HepG2 (cell line): ENCODE measurements at regions not wholly inside any gene's neighbourhood (a gene's known extent, or its start where the extent isn't known, plus 50 kb on each side); places are given as distances from the start of the nearest gene placed in this dataset.

Experiments
- ATAC-seq: fragments of 200-7000 bp; cut with Tn5 transposase; 3 replicates; pipeline ENCODE4 v1.9.1; 2020; ENCODE audit warnings: mild to moderate bottlenecking, moderate library complexity
- BruUV-seq: library from RNA; stranded (reverse); fragments of 400-500 nt; replicated peaks from 2 replicates; lab custom pipeline; 2021; lab: Mats Ljungman, UMichigan
- CTCF ChIA-PET: fragments of 300-600 bp; formaldehyde crosslinking; extraction: SDS; loops from one replicate; lab custom pipeline; 2021; ENCODE audit warnings: low total read pairs, inconsistent platforms, low intra/inter-chr PET ratio; lab: Yijun Ruan, JAX
- POLR2A ChIA-PET: fragments of 350-600 bp; sonication (Branson Sonifier 250); formaldehyde crosslinking; loops from one replicate; lab custom pipeline; 2020; ENCODE audit warnings: antibody characterized with exemption, inconsistent platforms; lab: Yijun Ruan, JAX
- DNase-seq: peaks from one replicate; pipeline ENCODE4 v3.0.0-alpha.2; 2015; ENCODE audit warnings: low spot score
- FAIRE-seq: peaks from 3 replicates; lab custom pipeline; 2011; peaks lifted over from hg19 to GRCh38; lab: Jason Lieb, UNC
- H2AFZ ChIP-seq: one replicate; pipeline ENCODE4 v1.6.1; 2011; ENCODE audit warnings: low read length, inconsistent platforms
- H3K27ac ChIP-seq: fragments of 300-600 bp; 3 replicates; pipeline ENCODE4 v1.8.0; 2011; ENCODE audit warnings: mixed run types, mild to moderate bottlenecking, mixed read lengths, low read length, inconsistent platforms; ENCODE audit not compliant: insufficient read depth; ENCODE audit errors: extremely low read length
- H3K27me3 ChIP-seq, 2 experiments: fragments of 200-600 bp in 1 of 2; 2 replicates in 1 of 2; 3 replicates in 1 of 2; pipeline versions ENCODE4 v1.6.0 to v1.8.0; 2011; ENCODE audit warnings: low read length in 2 of 2, mild to moderate bottlenecking in 2 of 2, moderate library complexity in 2 of 2, inconsistent platforms in 1 of 2; ENCODE audit not compliant: insufficient read depth in 2 of 2, control insufficient read depth in 1 of 2
- H3K36me3 ChIP-seq, 2 experiments: fragments of 200-600 bp in 1 of 2; replicated peaks in 1 of 2; 2 replicates in 1 of 2; 3 replicates in 1 of 2; pipeline versions ENCODE4 v1.5.1 to v1.8.0; 2011; ENCODE audit warnings: low read length in 2 of 2, inconsistent platforms in 1 of 2; ENCODE audit not compliant: insufficient read depth in 2 of 2, control insufficient read depth in 1 of 2
- H3K4me1 ChIP-seq: 2 replicates; pipeline ENCODE4 v1.5.1; 2012; ENCODE audit warnings: low read length, inconsistent platforms; ENCODE audit not compliant: insufficient read depth
- H3K4me2 ChIP-seq: 2 replicates; pipeline ENCODE4 v1.6.0; 2011; ENCODE audit warnings: low read depth, low read length, inconsistent platforms
- H3K4me3 ChIP-seq, 3 experiments: fragments of 200-600 bp in 1 of 3; sonication (generic), shearing (Covaris generic) in 1 of 3; replicated peaks in 1 of 3; 2 replicates each; pipeline ENCODE4 v1.5.1; 2011 to 2016; ENCODE audit warnings: low read length in 3 of 3, inconsistent platforms in 2 of 3, low read depth in 2 of 3, mild to moderate bottlenecking in 2 of 3, control low read depth in 1 of 3, mixed read lengths in 1 of 3; ENCODE audit not compliant: insufficient read depth in 1 of 3
- H3K79me2 ChIP-seq: one replicate; pipeline ENCODE4 v1.6.1; 2011; ENCODE audit warnings: low read length, inconsistent platforms; ENCODE audit not compliant: insufficient read depth
- H3K9ac ChIP-seq: 2 replicates; pipeline ENCODE4 v1.6.0; 2011; ENCODE audit warnings: mild to moderate bottlenecking, low read depth, low read length, inconsistent platforms; ENCODE audit not compliant: insufficient read depth
- H3K9me3 ChIP-seq: 2 replicates; pipeline ENCODE4 v1.5.1; 2012; ENCODE audit warnings: mild to moderate bottlenecking, low read length
- H4K20me1 ChIP-seq: 2 replicates; pipeline ENCODE4 v1.6.0; 2011; ENCODE audit warnings: inconsistent platforms, mild to moderate bottlenecking, low read length, moderate library complexity; ENCODE audit not compliant: insufficient read depth
- FOXK1 ChIP-seq: sonication (generic); formaldehyde crosslinking; IDR thresholded peaks from 2 replicates; pipeline ENCODE4 v1.4.0; 2020; ENCODE audit warnings: low read depth, missing genetic modification reagents, borderline replicate concordance
- HOXA5 ChIP-seq: sonication (generic); formaldehyde crosslinking; IDR thresholded peaks from 2 replicates; pipeline ENCODE4 v1.4.0; 2020; ENCODE audit warnings: missing genetic modification reagents
- JDP2 ChIP-seq: sonication (generic); formaldehyde crosslinking; IDR thresholded peaks from 2 replicates; pipeline ENCODE4 v1.8.1; 2022; ENCODE audit warnings: missing genetic modification reagents, borderline replicate concordance
- JUND ChIP-seq: sonication (generic); formaldehyde crosslinking; IDR thresholded peaks from 2 replicates; pipeline ENCODE4 v1.8.0; 2022; ENCODE audit warnings: mild to moderate bottlenecking, missing genetic modification reagents
- MNT ChIP-seq: fragments of 450-650 bp; IDR thresholded peaks from 2 replicates; pipeline ENCODE4 v1.6.1; 2016
- MTF2 ChIP-seq: sonication (generic); formaldehyde crosslinking; IDR thresholded peaks from 2 replicates; pipeline ENCODE4 v1.5.0; 2020; ENCODE audit warnings: missing genetic modification reagents, borderline replicate concordance
- PHF5A ChIP-seq: IDR thresholded peaks from one replicate; pipeline ENCODE4 v1.6.1; 2018; ENCODE audit warnings: low read depth, missing genetic modification reagents; ENCODE audit not compliant: unreplicated experiment
- SALL1 ChIP-seq: sonication (generic); formaldehyde crosslinking; IDR thresholded peaks from 2 replicates; pipeline ENCODE4 v1.8.0; 2022; ENCODE audit warnings: mild to moderate bottlenecking, missing genetic modification reagents
- SOX13 ChIP-seq, 3 experiments: fragments of 450-650 bp in 1 of 3; sonication (generic) in 1 of 3; formaldehyde crosslinking in 1 of 3; IDR thresholded peaks in 2 of 3; conservative IDR thresholded peaks in 1 of 3; 2 replicates each; pipeline versions ENCODE4 v1.5.0 to v1.6.1; 2016 to 2020; ENCODE audit warnings: antibody characterized with exemption in 1 of 3, mild to moderate bottlenecking in 1 of 3, missing compliant biosample characterization in 1 of 3, missing genetic modification reagents in 1 of 3, moderate library complexity in 1 of 3
- TCF7 ChIP-seq: sonication (generic); IDR thresholded peaks from 2 replicates; pipeline ENCODE4 v1.6.1; 2016; ENCODE audit warnings: antibody characterized with exemption, low read depth
- ZNF282 ChIP-seq: fragments of 450-650 bp; IDR thresholded peaks from 2 replicates; pipeline ENCODE4 v1.6.1; 2018; ENCODE audit not compliant: partially characterized antibody
- ZNF770 ChIP-seq: sonication (generic); formaldehyde crosslinking; IDR thresholded peaks from 2 replicates; pipeline ENCODE4 v1.5.0; 2020; ENCODE audit warnings: mild to moderate bottlenecking, missing genetic modification reagents
- WGBS: methylation state at CpG from one replicate; pipeline ENCODE4 v1.1.6; 2017; ENCODE audit warnings: low lambda C conversion rate; 5-methylcytosine and 5-hydroxymethylcytosine counted together
- in situ Hi-C: cut with HindIII; loops from 2 replicates; pipeline ENCODE4 v1.10.0; 2017; ENCODE audit warnings: low pct_unique_long_range_greater_than_20kb; ENCODE audit not compliant: extremely low pct_ligation_motif_present
- intact Hi-C: fragments of 100-400 bp; cut with micrococcal nuclease; formaldehyde crosslinking; loops from one replicate; pipeline ENCODE4 v1.10.0; 2022; ENCODE audit not compliant: unreplicated experiment
- TF ChIP-seq, protein P1 (sequence below): IDR thresholded peaks from 2 replicates; pipeline ENCODE4 v1.6.1; 2012; ENCODE audit warnings: low read length, improper control_type of control experiment
- TF ChIP-seq, protein P2 (sequence below): sonication (generic); formaldehyde crosslinking; IDR thresholded peaks from 2 replicates; pipeline ENCODE4 v1.8.0; 2022; ENCODE audit warnings: missing genetic modification reagents, mild to moderate bottlenecking, borderline replicate concordance

GRCh38 chr1:232547938-232548484 is 81.9 kb downstream of the SIPA1L2 start:
- Histone ChIP-seq H3K9ac (no peak overlapping the region), H3K4me1 (no peaks in the 10 kb centered on the region), H3K27ac (no peak overlapping the region), H3K4me3 (no peak overlapping the region), H3K9me3 (no peaks in the 10 kb centered on the region), H3K79me2 (no peaks in the 10 kb centered on the region), H3K36me3 (no peaks in the 10 kb centered on the region), H3K27me3 (peaks cover 0 to 5% of the 10 kb centered on the region in 2 experiments; a peak in 2 of 5 replicates), H2AFZ (no peak overlapping the region), H3K4me2 (no peak overlapping the region), H4K20me1 (no peaks in the 10 kb centered on the region)
- intact Hi-C loops (no loop called here), in situ Hi-C loops (no loop called here)
- POLR2A ChIA-PET = no interaction called here
- ATAC-seq (no peak), DNase-seq (no peak), FAIRE-seq (no peak)
- WGBS = 5% methylated on average over 2 of the region's 2 CpGs
- CTCF ChIA-PET = no interaction called here
- BruUV-seq = no TSS peak
- TF ChIP-seq ZNF770 (CRISPR knock-in tag) (no peak), ZNF282 (no peak), PHF5A (CRISPR knock-in tag) (no peak), SOX13 (IDR thresholded peaks at IDR 0.05) (no peak), SOX13 (CRISPR knock-in tag; conservative IDR thresholded peaks at IDR 0.05 in 1 of 2, IDR thresholded peaks at IDR 0.05 in 1 of 2) (no peak), MTF2 (CRISPR knock-in tag) (no peak), TCF7 (no peak), FOXK1 (no peak), SALL1 (CRISPR knock-in tag) (no peak), HOXA5 (CRISPR knock-in tag) (no peak), JUND (CRISPR knock-in tag) (no peak), JDP2 (CRISPR knock-in tag) (no peak), MNT (no peak)
- TF ChIP-seq, protein P1, sequence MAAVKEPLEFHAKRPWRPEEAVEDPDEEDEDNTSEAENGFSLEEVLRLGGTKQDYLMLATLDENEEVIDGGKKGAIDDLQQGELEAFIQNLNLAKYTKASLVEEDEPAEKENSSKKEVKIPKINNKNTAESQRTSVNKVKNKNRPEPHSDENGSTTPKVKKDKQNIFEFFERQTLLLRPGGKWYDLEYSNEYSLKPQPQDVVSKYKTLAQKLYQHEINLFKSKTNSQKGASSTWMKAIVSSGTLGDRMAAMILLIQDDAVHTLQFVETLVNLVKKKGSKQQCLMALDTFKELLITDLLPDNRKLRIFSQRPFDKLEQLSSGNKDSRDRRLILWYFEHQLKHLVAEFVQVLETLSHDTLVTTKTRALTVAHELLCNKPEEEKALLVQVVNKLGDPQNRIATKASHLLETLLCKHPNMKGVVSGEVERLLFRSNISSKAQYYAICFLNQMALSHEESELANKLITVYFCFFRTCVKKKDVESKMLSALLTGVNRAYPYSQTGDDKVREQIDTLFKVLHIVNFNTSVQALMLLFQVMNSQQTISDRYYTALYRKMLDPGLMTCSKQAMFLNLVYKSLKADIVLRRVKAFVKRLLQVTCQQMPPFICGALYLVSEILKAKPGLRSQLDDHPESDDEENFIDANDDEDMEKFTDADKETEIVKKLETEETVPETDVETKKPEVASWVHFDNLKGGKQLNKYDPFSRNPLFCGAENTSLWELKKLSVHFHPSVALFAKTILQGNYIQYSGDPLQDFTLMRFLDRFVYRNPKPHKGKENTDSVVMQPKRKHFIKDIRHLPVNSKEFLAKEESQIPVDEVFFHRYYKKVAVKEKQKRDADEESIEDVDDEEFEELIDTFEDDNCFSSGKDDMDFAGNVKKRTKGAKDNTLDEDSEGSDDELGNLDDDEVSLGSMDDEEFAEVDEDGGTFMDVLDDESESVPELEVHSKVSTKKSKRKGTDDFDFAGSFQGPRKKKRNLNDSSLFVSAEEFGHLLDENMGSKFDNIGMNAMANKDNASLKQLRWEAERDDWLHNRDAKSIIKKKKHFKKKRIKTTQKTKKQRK = no peak
- TF ChIP-seq, protein P2, sequence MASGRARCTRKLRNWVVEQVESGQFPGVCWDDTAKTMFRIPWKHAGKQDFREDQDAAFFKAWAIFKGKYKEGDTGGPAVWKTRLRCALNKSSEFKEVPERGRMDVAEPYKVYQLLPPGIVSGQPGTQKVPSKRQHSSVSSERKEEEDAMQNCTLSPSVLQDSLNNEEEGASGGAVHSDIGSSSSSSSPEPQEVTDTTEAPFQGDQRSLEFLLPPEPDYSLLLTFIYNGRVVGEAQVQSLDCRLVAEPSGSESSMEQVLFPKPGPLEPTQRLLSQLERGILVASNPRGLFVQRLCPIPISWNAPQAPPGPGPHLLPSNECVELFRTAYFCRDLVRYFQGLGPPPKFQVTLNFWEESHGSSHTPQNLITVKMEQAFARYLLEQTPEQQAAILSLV (CRISPR knock-in tag) = no peak
